Right ventricle myocardium inferior (tissue), 1 donor: ENCODE measurements at regions not wholly inside any gene's neighbourhood (a gene's known extent, or its start where the extent isn't known, plus 50 kb on each side); places are given as distances from the start of the nearest gene placed in this dataset.
A peak's percentile ranks its signal among the peaks of the same experiment; 100 is the strongest.

Source experiments
- ATAC-seq: fragments of 200-7000 bp; cut with Tn5 transposase; one replicate; pipeline ENCODE4 v1.9.1; 2020; ENCODE audit warnings: mild to moderate bottlenecking, moderate library complexity
- DNase-seq: peaks from one replicate; pipeline ENCODE4 v3.0.0; 2021; ENCODE audit errors: missing footprints
- intact Hi-C: fragments of 100-400 bp; cut with DNase I; formaldehyde crosslinking; loops from one replicate; pipeline ENCODE4 v1.11.0; 2022
- donor health status: DM: no; HTN: yes; CAD: no; lungs with severe emphysema.

GRCh38 chr13:69468624-69469023 lies 639.0 kb upstream of the ATXN8OS start:
- ATAC-seq: no peak
- DNase-seq: no peak
- intact Hi-C loops: no loop called here

- intact Hi-C loops: no loop called here
- no peak for ATAC-seq
Measured at GRCh38 chr13:69461397-69461796, 646.2 kb upstream of the ATXN8OS start.

GRCh38 chr13:69459346-69459745 lies 648.3 kb upstream of the ATXN8OS start:
- intact Hi-C loops: no loop called here
- no peak for DNase-seq
- no peak for ATAC-seq

More at GRCh38 chr13:69461397-69461796, 646.2 kb upstream of the ATXN8OS start:
- no peak for DNase-seq

DNA sequence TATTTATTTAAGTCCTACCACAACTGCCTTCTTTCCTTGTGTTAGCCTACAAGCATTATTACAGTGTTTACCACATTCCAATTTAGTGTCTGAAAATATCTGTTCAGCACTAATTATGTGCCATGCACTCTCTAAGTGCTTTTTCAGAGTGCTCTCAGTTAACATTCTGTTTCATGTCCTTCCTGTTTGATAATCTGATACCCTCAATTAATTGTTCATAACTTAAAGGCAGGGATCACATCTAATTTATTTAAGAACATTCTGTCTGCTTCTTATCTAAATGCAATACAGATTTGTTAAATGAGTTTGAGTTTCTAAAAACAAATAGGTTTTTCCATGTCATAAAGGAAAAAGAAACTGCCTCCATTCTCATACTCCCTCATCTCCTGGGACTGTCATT lies 649.6 kb upstream of the ATXN8OS start:
- no peak for ATAC-seq
- intact Hi-C loops: no loop called here

DNA sequence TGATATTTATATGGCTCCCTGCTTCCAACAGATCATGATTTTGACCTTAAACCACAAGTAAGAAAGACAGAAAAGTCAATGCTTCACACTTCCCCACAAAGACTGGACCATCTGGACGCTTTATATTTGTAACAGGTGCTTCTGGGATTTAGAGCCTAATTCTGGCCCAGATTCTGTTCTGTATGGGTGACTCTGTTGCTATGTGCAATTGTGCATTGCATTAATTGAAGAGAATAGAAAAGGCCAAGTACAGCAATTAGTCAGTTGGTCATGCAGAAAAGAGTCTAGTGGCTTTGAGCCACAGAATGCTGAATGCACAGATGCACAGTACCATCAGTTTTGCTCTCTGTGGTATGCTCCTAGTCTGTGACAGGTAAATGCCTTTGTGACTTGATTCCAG lies 657.4 kb upstream of the ATXN8OS start:
- ATAC-seq (no peak), DNase-seq (no peak)
- intact Hi-C loops: no loop called here

More for the DNA sequence above, 649.6 kb upstream of the ATXN8OS start:
- DNase-seq: no peak

DNA sequence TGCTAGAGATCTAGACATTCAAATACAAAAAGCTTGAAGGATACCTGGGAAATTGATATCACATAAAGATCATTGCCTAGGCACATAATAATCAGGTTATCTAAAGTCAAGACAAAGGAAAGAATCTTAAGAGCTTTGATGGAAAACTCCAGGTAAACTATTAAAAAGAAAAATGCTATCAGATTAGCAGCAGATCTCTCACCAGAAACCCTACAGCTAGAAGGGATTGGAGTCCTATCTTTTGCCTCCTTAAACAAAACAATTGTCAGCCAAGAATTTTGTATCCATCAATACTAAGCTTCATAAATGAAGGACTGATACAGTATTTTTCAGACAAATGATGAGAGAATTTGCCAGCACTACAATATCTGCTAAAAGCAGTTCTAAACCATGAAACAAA lies 682.4 kb upstream of the ATXN8OS start:
- no peak for ATAC-seq
- no peak for DNase-seq
- intact Hi-C loops: no loop called here

GRCh38 chr13:69423844-69424243 lies 683.8 kb upstream of the ATXN8OS start:
- intact Hi-C loops: no loop called here

DNA sequence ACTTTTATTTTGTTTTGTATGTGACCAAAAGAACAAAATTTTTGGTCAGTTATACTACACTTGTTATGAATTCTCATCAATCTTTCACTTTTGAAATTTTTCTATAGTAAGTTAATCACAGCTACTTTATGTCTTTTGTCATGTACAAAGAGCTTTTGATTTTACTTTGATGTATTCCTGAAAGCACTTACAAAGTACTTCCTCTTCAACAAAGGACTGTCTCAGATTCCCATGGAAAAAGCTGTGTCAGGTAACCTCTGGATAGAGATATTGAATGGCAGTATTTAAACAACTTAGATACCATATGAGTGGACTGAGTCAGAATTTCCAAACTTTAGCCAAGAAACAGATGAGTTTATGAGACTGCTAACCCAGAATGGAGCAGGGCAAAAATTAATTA lies 689.3 kb upstream of the ATXN8OS start:
- intact Hi-C loops: no loop called here
- ATAC-seq (no peak), DNase-seq (no peak)

More at GRCh38 chr13:69423844-69424243, 683.8 kb upstream of the ATXN8OS start:
- ATAC-seq: no peak
- DNase-seq: peak; percentile 16

DNA sequence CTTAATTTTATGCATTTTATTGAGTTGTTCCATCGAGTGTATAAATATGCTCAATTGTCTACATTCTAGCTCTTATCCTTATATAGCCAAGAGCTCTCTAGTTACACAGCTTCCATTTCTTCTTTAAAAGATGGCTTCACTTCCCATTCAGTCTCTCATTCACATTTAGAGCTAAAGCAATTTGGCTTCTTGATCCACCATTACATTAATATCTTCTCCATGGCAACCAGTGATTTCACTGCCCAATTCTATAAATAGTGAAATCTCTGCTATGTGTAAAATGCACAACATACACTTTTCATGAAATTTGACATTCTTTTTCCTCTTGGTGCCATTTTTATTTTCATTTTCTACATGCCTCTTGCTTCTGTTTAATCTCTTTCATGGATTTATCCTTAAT lies 696.9 kb upstream of the ATXN8OS start:
- ATAC-seq (no peak), DNase-seq (no peak)
- intact Hi-C loops: no loop called here

DNA sequence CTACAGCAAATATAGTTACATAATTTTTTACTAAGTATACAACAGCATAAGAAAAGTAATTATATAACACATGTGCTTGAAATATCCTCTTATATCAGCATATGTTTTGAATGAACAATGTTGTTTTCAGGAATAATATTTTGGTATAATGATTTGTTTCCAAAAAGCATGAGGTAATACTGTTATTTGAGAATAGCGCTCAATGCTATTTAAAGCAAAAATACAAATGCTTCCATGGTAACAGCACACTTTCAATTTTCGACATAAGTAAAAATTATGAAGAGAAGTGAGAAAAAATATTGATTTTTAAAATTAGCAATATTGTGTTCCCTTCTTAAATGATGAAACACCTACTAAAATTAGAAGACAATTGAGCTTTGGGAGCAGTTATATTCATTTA lies 715.9 kb upstream of the ATXN8OS start:
- ATAC-seq: no peak
- intact Hi-C loops: no loop called here
- DNase-seq: no peak

GRCh38 chr13:69389899-69390298 lies 717.7 kb upstream of the ATXN8OS start:
- intact Hi-C loops: no loop called here
- DNase-seq: no peak
- ATAC-seq: no peak

GRCh38 chr13:69373747-69374425 lies 733.7 kb upstream of the ATXN8OS start:
- DNase-seq (no peak), ATAC-seq (no peak)
- intact Hi-C loops: no loop called here

DNA sequence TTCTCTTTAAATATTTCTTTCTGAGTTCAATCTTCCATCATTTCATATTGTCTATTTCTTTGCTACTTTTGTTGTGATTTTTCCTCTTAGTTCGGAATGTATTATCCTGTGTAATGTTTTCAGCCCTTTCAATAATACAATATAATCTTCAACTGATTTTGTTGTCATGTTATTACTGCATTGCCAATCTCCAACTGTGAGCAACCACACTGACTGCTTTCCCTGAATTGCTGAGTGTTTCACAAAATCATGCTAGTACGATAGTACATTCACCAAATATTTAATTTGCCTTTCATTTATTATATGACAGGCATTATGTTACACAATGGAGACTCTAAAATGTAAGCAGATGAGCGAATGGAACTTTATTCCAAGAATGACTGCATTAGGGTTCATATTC lies 744.3 kb upstream of the ATXN8OS start:
- intact Hi-C loops: no loop called here
- ATAC-seq (no peak), DNase-seq (no peak)

DNA sequence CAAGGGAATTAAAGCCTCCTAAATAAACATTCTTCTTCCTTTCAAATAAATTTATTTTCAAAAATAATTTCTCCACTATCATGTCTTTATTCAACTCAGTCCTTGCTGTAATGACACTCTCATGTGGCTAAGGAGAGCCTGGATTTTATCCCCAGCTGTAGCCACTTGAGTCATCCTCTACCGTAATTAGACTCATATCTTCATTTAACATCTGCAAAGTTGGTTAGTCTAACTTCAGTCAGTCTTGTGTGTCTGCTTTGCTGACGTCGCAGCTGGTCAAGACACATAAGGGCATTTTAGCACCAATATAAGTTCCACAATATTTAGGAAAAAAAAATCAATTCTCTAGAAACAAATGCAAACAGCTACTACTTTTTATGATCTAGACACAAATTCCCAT lies 776.4 kb upstream of the ATXN8OS start:
- ATAC-seq (no peak), DNase-seq (no peak)
- intact Hi-C loops: no loop called here

- intact Hi-C loops: no loop called here
- no peak for ATAC-seq
- DNase-seq: no peak
Measured at GRCh38 chr13:69324090-69324886, 783.3 kb upstream of the ATXN8OS start.

DNA sequence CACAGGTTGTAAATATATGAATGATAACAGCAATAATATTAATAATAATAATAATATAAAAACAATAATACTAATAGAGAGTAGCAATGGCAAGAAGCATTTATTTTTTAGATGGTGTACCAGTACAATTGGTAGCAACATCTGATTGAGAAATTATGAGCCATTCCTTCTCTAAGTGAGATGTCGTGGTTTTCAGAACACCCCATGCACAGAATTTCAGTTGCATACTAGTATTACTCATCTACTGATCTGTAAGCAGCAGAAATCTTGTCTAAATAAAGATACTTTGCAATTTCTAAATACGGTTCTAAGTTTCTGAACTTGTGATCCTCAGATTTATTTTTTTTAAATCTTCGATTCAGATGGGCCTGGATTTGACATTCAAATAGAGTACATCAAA lies 788.0 kb upstream of the ATXN8OS start:
- intact Hi-C loops: no loop called here
- ATAC-seq (no peak), DNase-seq (no peak)

DNA sequence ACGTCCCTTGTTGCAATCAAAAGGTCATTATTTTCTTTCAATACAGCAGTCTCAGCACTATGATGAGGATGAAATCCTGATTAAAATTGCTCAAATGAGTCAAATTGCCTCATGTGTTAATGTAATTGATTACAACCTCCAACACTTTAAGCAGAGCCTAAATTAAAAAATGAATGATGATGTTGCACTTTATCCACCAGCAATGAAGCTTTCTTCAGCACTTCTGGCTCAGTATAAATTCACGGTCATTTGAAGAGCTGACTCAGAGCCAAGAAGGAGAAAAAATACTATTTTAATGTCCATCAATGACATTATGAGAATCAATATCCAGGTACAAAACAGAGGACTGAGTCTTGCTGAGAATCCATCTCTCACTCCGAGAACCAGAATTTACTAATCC lies 792.6 kb upstream of the ATXN8OS start:
- intact Hi-C loops: no loop called here
- no peak for ATAC-seq
- no peak for DNase-seq

GRCh38 chr13:69306766-69307165 lies 800.9 kb upstream of the ATXN8OS start:
- intact Hi-C loops: no loop called here
- ATAC-seq (no peak), DNase-seq (no peak)

GRCh38 chr13:69300131-69300530 lies 807.5 kb upstream of the ATXN8OS start:
- ATAC-seq: no peak
- intact Hi-C loops: no loop called here

DNA sequence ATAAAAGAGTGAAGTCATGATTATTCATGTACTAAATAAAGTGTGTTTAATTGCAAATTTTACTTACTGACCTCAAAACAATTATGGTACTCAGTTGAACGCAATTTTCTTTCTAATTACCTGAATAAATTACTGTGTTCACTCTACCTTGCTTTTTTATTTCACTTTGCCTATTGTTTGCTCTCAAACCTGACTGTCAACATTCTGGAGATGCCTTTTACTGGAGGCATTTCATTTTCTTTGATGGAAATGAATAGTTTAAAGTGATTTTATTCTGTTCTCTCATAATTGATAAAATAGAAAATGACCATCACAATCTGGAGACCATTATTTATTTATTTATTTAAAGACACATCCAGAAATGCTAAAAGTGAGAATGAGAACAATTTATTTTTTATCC lies 811.5 kb upstream of the ATXN8OS start:
- intact Hi-C loops: no loop called here
- no peak for DNase-seq
- ATAC-seq: no peak

More at GRCh38 chr13:69300131-69300530, 807.5 kb upstream of the ATXN8OS start:
- DNase-seq: no peak
